Left lung (tissue), 4 donors: ENCODE measurements at regions not wholly inside any gene's neighbourhood (a gene's known extent, or its start where the extent isn't known, plus 50 kb on each side); places are given as distances from the start of the nearest gene placed in this dataset.

Source experiments
- ATAC-seq: fragments of 200-7000 bp; cut with Tn5 transposase; one replicate; pipeline ENCODE4 v1.9.1; 2020; ENCODE audit warnings: moderate library complexity
- DNase-seq, 4 donors: peaks; one replicate each; pipeline ENCODE4 v3.0.0-alpha.2; 2013 to 2020
- H3K27ac ChIP-seq, 2 donors: fragments of 200-600 bp; sonication (generic) in 1 of 2; one replicate each; pipeline versions ENCODE4 v1.5.0 to v1.8.0; 2020 to 2021
- H3K27me3 ChIP-seq, 2 donors: fragments of 200-600 bp; sonication (generic) in 1 of 2; one replicate each; pipeline versions ENCODE4 v1.5.0 to v1.8.0; 2020 to 2021
- H3K36me3 ChIP-seq, 2 donors: fragments of 200-600 bp; sonication (generic) in 1 of 2; one replicate each; pipeline versions ENCODE4 v1.5.0 to v1.8.0; 2020 to 2021
- H3K4me1 ChIP-seq, 2 donors: fragments of 200-600 bp; one replicate each; pipeline ENCODE4 v1.8.0; 2021
- H3K4me3 ChIP-seq, 2 donors: fragments of 200-600 bp; sonication (generic) in 1 of 2; one replicate each; pipeline versions ENCODE4 v1.5.0 to v1.8.0; 2020 to 2021; ENCODE audit warnings: mild to moderate bottlenecking in 1 of 2
- H3K9me3 ChIP-seq, 2 donors: fragments of 200-600 bp; sonication (generic) in 1 of 2; one replicate each; pipeline versions ENCODE4 v1.5.0 to v1.8.0; 2020 to 2021
- CTCF ChIP-seq, 2 donors: fragments of 200-600 bp; sonication (generic) in 1 of 2; IDR thresholded peaks; one replicate each; pipeline versions ENCODE4 v1.5.0 to v1.8.0; 2021; ENCODE audit warnings: antibody characterized with exemption in 2 of 2
- intact Hi-C, 2 donors: fragments of 100-400 bp; cut with DNase I; formaldehyde crosslinking; loops; one replicate each; pipeline versions ENCODE4 v1.11.2 to v1.14.2; 2022
- donor health status: DM: no; HTN: yes; CAD: no.
- donor health status: DM: no; HTN: no; CAD: no.

GRCh38 chr4:128670513-128670912, 139.0 kb upstream of the JADE1 start:
- intact Hi-C loops, result no loop called here
- Histone ChIP-seq H3K27ac (no peak overlapping the region), H3K9me3 (peaks cover 0 to 3% of the 10 kb centered on the region in 2 donors), H3K4me3 (no peak overlapping the region), H3K27me3 (no peaks in the 10 kb centered on the region), H3K4me1 (no peaks in the 10 kb centered on the region), H3K36me3 (no peaks in the 10 kb centered on the region)
- DNase-seq (no peak), ATAC-seq (no peak)
- TF ChIP-seq CTCF (IDR thresholded peaks at IDR 0.05), result no peak

DNA sequence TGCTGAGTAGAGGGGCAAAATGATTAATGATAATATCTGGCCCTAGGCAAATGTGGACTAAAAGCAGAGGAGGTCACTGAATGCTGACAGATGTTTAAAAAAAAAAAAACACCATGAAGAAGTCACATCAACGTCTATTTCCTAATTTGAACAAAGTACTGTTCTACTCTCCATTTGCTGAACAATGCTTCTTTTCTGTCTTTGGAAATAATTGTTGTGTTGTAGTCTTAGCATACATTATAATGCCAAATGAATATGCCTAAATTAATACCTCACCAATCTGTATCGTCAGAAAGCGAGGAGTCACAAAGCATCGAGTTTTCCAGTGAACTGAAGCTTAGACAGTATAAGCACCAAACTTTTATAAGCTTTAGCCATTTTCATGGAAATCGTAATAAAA, 140.9 kb upstream of the JADE1 start:
- Histone ChIP-seq H3K36me3 (no peaks in the 10 kb centered on the region), H3K9me3 (peaks cover 0 to 3% of the 10 kb centered on the region in 2 donors), H3K4me3 (no peak overlapping the region), H3K27me3 (no peaks in the 10 kb centered on the region), H3K27ac (no peak overlapping the region), H3K4me1 (no peaks in the 10 kb centered on the region)
- no peak for DNase-seq
- no peak for ATAC-seq
- intact Hi-C loops, result no loop called here
- no peak for TF ChIP-seq CTCF (IDR thresholded peaks at IDR 0.05)

- no peak for TF ChIP-seq CTCF (IDR thresholded peaks at IDR 0.05)
- Histone ChIP-seq H3K36me3 (no peaks in the 10 kb centered on the region), H3K4me1 (no peaks in the 10 kb centered on the region), H3K4me3 (no peak overlapping the region), H3K27ac (no peak overlapping the region), H3K9me3 (no peaks in the 10 kb centered on the region), H3K27me3 (no peaks in the 10 kb centered on the region)
- ATAC-seq (no peak), DNase-seq (no peak)
- intact Hi-C loops, result no loop called here
Observed at GRCh38 chr4:128665514-128665913, 144.0 kb upstream of the JADE1 start.

DNA sequence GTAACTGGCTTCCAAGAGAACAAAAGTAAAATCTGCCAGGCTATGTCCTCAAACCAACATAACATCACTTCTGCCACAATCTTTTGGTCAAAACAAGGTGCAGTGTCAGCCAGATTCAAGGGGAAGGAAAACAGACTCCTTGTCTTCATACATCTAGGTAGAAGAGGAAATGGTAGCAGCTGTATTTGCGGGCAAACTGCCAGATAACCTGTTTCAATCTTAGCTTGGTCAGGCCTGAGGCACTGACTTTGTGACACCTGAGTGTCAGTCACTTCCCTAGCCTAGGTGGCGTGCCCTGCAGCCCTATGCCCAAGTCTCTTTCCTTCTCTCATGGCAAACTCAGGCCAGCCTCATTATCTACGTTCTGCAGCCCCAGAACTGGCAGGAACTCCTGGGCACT, 146.2 kb upstream of the JADE1 start:
- H3K4me1 ChIP-seq, result peaks cover 0 to under 1% of the 10 kb centered on the region in 2 donors
- no peak for DNase-seq
- intact Hi-C loops, result no loop called here
- no peak overlapping the region for H3K4me3 ChIP-seq
- no peak for TF ChIP-seq CTCF (IDR thresholded peaks at IDR 0.05)
- no peaks in the 10 kb centered on the region for H3K27me3 ChIP-seq
- H3K9me3 ChIP-seq, result no peaks in the 10 kb centered on the region
- no peak overlapping the region for H3K27ac ChIP-seq
- ATAC-seq, result no peak
- H3K36me3 ChIP-seq, result no peaks in the 10 kb centered on the region

DNA sequence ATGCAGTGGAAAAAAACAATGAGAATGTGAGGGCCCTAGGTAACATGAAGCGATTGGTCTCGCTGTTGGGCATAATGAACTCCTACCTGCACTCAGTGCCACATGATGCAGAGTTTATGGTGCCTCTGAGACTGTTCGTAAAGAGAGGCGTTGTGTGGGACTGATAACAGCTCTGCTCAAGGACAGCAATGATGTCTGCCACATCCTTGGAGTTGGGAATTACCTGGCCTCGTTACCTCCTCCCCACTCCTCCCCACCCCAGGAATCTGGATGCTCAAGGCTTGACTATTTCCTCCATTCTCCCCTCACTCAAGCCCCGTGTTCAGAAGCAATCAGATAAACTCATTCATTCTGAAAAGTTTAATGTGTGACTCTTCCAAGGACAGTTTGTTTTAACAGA, 148.0 kb upstream of the JADE1 start:
- Histone ChIP-seq H3K9me3 (no peaks in the 10 kb centered on the region), H3K36me3 (no peaks in the 10 kb centered on the region), H3K27me3 (no peaks in the 10 kb centered on the region), H3K27ac (no peak overlapping the region), H3K4me1 (peaks cover 0 to 6% of the 10 kb centered on the region in 2 donors), H3K4me3 (no peak overlapping the region)
- ATAC-seq, result no peak
- intact Hi-C loops, result no loop called here
- no peak for TF ChIP-seq CTCF (IDR thresholded peaks at IDR 0.05)
- no peak for DNase-seq
